Activated naive CD8-positive, alpha-beta T cell treated with anti-CD3 and anti-CD28 coated beads for 36 hours (primary cell): ENCODE measurements at regions not wholly inside any gene's neighbourhood (a gene's known extent, or its start where the extent isn't known, plus 50 kb on each side); places are given as distances from the start of the nearest gene placed in this dataset.

Experiments
- DNase-seq: peaks from one replicate; pipeline ENCODE4 v3.0.0; 2021
- H3K27ac Mint-ChIP-seq: one replicate; pipeline ENCODE4 v1.8.0; 2022; ENCODE audit warnings: mild to moderate bottlenecking, moderate library complexity, mixed read lengths
- H3K27me3 Mint-ChIP-seq: one replicate; pipeline ENCODE4 v1.8.0; 2022; ENCODE audit warnings: mild to moderate bottlenecking, mixed read lengths
- H3K36me3 Mint-ChIP-seq: one replicate; pipeline ENCODE4 v1.8.0; 2021; ENCODE audit warnings: mild to moderate bottlenecking, mixed read lengths
- H3K4me1 Mint-ChIP-seq: one replicate; pipeline ENCODE4 v1.8.0; 2021; ENCODE audit warnings: mixed read lengths
- H3K4me3 Mint-ChIP-seq: one replicate; pipeline ENCODE4 v1.8.0; 2022; ENCODE audit warnings: mild to moderate bottlenecking, moderate library complexity, mixed read lengths
- H3K9me3 Mint-ChIP-seq: one replicate; pipeline ENCODE4 v1.8.0; 2022; ENCODE audit warnings: mixed read lengths

DNA sequence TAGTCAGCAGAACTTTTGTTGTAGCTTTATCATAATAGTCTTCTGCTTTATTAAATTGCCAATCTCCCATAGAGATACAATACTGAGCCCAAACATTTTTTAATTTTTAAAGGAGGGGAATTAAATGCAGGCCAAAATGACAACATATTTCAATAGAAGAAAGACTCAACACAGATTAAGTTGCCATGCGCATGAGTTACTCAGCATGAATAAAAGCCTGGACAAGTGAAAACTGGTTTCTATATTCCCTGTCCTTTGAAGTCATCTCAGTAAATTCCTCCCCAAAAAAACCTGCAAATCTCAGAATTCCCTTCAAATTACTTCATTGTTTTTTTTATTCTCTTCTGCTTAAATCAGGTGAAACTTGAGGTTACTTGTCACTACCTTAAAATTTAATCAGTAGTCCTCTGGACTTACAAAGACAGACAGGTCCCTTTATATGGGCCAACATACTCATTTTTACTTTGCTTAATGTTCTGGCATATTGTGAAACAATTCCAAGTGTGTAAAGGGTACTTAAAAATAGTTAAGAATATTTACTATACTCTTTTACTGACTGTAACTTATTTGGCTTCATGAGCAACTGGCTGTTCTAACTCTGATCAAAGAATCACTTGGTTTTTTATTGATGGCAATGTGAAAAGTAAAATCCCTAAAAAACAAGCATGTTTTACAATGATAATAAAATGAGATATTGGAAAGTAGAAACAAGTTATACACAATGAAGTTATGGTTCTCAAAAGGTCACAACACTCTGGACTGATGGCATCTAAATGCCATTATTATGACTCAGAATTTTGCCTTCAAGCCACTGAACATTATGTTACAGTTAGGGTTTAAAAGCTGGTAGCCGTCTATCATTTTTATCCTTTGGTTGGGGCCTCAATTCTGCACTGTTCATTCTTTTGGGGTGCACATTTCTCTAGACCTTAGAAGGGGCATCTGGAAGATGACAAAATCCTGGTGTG, 49.9 kb upstream of the COL21A1 start:
- Mint-ChIP-seq H3K36me3 (no peaks in the 10 kb centered on the region), H3K27me3 (no peaks in the 10 kb centered on the region), H3K9me3 (no peaks in the 10 kb centered on the region), H3K4me1 (no peaks in the 10 kb centered on the region), H3K27ac (no peak overlapping the region), H3K4me3 (no peak overlapping the region)
- no peak for DNase-seq
